IPS-20b (cell line): ENCODE measurements at regions not wholly inside any gene's neighbourhood (a gene's known extent, or its start where the extent isn't known, plus 50 kb on each side); places are given as distances from the start of the nearest gene placed in this dataset.

Experiments used
- H3K27ac ChIP-seq: one replicate; pipeline ENCODE4 v1.5.1; 2013; ENCODE audit warnings: low read length
- H3K27me3 ChIP-seq: 2 replicates; pipeline ENCODE4 v1.6.1; 2013; ENCODE audit warnings: mild to moderate bottlenecking, low read length, inconsistent platforms; ENCODE audit not compliant: insufficient read depth
- H3K36me3 ChIP-seq: 2 replicates; pipeline ENCODE4 v1.6.1; 2013; ENCODE audit warnings: low read depth, mild to moderate bottlenecking, inconsistent platforms, low read length, moderate library complexity; ENCODE audit not compliant: insufficient read depth
- H3K4me1 ChIP-seq: 2 replicates; pipeline ENCODE4 v1.6.1; 2013; ENCODE audit warnings: mild to moderate bottlenecking, control low read depth, inconsistent platforms, low read length, moderate library complexity; ENCODE audit not compliant: insufficient read depth
- H3K4me3 ChIP-seq: 2 replicates; pipeline ENCODE4 v1.5.1; 2013; ENCODE audit warnings: mild to moderate bottlenecking, low read length, inconsistent platforms
- H3K9ac ChIP-seq: 2 replicates; pipeline ENCODE4 v1.6.1; 2013; ENCODE audit warnings: low read depth, mild to moderate bottlenecking, inconsistent platforms, low read length, moderate library complexity
- H3K9me3 ChIP-seq: 2 replicates; pipeline ENCODE4 v1.6.1; 2013; ENCODE audit warnings: mild to moderate bottlenecking, low read depth, low read length, inconsistent platforms; ENCODE audit not compliant: insufficient read depth

DNA sequence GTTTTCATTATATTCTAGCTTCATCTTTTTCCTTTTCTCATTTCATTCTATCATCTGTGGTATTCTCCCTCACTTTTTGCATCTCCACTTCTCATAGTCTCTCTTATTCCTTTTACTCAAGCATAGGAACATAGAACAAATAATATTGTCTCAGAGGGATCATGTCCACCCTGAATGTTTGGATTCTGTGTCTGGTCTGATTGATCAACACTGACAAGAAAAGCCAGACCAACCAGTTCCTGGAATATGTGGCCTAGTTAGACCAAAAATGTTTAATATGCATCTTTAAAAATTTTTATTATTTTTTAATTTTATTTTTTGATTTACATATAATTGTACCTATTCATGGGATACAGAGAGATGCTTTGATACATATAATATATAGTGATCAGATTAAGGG, 212.0 kb upstream of the ALCAM start:
- H3K27ac ChIP-seq: no peak overlapping the region
- no peaks in the 10 kb centered on the region for H3K36me3 ChIP-seq
- peaks cover 32% of the 10 kb centered on the region for H3K4me1 ChIP-seq
- no peak overlapping the region for H3K9ac ChIP-seq
- H3K4me3 ChIP-seq: no peak overlapping the region
- peaks cover under 1% of the 10 kb centered on the region; the same call in 1 of the 2 replicates for H3K9me3 ChIP-seq
- H3K27me3 ChIP-seq: no peaks in the 10 kb centered on the region

DNA sequence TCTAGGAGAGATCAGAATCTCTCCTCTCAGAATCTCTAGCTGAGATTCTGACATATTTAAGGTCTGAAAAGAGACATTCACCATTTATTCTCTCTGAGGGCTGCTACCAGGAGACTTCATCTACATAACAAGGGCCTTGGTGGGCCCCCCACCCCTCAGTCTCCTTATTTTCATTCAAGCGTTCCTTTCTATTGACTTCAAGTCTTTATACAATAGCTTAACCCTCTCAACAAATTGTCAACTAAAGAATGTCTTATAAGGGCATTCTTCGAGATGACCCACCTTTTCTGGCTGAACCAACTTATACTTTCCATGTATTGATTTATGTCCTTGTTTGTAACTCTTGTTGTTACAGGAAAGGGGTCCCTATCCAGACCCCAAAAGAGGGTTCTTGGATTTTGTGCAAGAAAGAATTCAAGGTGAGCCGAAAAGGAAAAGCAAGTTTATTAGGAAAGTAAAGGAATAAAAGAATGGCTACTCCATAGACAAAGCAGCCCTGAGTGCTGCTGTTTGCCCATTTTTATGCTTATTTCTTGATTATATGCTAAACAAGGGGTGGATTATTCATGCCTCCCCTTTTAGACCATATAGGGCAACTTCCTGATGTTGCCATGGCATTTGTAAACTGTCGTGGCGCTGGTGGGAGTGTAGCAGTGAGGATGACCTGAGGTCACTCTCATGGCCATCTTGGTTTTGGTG, 209.5 kb upstream of the ALCAM start:
- Histone ChIP-seq H3K4me3 (no peak overlapping the region), H3K4me1 (peaks cover 32% of the 10 kb centered on the region), H3K9me3 (no peaks in the 10 kb centered on the region), H3K9ac (peak overlapping the region; percentile 25), H3K36me3 (no peaks in the 10 kb centered on the region), H3K27me3 (no peaks in the 10 kb centered on the region), H3K27ac (peak overlapping the region; percentile 10)

DNA sequence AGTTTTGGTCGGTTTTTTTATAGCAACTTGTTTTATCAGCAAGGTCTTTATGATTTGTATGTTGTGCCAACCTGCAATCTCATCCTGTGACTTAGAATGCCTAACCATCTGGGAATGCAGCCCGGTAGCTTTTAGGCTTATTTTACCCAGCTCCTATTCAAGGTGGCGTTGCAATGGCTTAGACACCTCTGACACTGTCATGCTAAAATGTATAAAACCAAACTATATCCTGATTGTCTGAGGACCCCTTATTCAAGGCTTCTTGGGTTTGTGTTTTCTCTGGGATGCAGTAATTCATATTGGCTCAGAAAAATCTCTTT, 209.0 kb upstream of the ALCAM start:
- H3K4me3 ChIP-seq: no peak overlapping the region
- peaks cover 32% of the 10 kb centered on the region for H3K4me1 ChIP-seq
- H3K9me3 ChIP-seq: no peaks in the 10 kb centered on the region
- H3K27me3 ChIP-seq: no peaks in the 10 kb centered on the region
- peak overlapping the region; percentile 10 for H3K27ac ChIP-seq
- H3K36me3 ChIP-seq: no peaks in the 10 kb centered on the region
- peak overlapping the region; percentile 6; the same call in 1 of the 2 replicates for H3K9ac ChIP-seq

DNA sequence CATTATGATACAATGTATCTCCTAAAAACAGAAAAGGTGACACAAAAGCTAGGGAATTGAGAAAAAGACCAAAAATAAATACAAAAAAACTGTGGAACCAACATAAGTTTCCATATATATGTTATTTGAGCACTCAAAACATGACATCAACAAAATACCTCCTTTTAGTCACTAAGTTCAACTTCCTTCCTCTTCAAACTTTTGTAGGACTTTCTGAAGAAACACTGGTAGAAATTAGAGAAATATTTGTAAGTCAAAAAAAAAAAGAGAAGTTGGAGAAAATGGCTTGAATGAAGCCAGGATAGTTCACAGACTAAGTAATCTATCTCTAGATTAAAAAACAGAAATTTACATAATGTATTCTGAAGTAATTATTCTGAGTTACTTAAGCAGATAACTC, 208.4 kb upstream of the ALCAM start:
- Histone ChIP-seq H3K4me3 (no peak overlapping the region), H3K36me3 (no peaks in the 10 kb centered on the region), H3K9ac (peak overlapping the region; percentile 6; the same call in 1 of the 2 replicates), H3K4me1 (peaks cover 32% of the 10 kb centered on the region), H3K27me3 (no peaks in the 10 kb centered on the region), H3K9me3 (no peaks in the 10 kb centered on the region), H3K27ac (peak overlapping the region; percentile 15)

DNA sequence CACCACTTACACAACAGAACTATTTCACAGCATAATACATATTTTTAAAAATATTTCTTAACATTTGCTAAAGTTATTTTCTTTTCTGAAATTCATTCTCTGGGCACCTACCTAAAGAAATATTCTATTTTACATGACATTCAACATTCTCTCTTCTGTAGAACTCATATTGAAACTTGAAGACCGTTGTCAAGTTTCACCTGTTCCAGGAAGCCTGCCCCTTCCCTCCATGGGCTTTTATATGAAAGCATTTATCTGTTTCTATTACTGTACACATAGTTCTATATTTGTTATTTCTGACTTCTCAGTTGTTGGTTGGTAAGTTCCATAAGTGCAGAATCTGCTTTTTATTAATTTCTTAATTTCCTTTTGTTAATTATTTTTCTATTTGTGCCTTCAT, 204.3 kb upstream of the ALCAM start:
- no peaks in the 10 kb centered on the region for H3K9me3 ChIP-seq
- no peak overlapping the region for H3K27ac ChIP-seq
- H3K27me3 ChIP-seq: no peaks in the 10 kb centered on the region
- no peak overlapping the region for H3K9ac ChIP-seq
- no peak overlapping the region for H3K4me3 ChIP-seq
- peaks cover 14% of the 10 kb centered on the region for H3K4me1 ChIP-seq
- H3K36me3 ChIP-seq: no peaks in the 10 kb centered on the region

DNA sequence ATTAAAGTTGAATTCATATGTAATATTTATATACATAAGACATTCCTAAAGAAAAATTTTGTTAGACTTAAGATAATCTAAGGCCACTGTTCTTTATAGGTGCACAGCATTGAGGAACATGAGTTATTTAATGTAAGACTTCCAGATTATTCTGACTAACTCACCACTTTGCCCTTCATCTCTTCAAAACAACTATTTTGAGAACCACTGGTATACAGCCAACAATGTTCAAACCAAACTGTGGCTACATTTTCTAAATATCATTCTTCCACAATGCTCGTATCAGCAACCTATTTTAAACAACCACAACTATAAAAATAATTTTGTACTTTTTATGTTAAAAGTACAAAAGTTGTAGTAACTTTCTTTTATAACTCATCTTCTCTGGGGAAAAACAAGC, 199.8 kb upstream of the ALCAM start:
- H3K4me3 ChIP-seq: no peak overlapping the region
- no peak overlapping the region for H3K27ac ChIP-seq
- H3K36me3 ChIP-seq: no peaks in the 10 kb centered on the region

DNA sequence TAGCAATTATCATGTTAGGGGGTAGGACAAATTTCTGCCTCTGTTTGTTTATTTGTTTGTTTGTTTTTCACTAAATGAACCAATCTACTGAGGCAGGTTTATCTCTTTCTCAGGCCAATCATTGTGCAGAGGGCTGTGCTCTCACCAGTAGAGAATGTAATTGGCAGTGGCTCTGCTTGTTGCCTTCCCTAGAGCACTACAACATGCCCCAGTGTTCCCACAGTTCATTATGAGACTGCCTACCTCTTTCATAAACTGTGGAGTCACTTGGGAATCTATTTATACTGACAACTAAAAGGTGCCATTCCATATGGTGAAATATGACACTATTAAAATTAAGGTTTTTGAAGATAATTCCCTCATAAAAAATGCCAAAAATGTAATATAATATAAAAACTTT, 196.3 kb upstream of the ALCAM start:
- Histone ChIP-seq H3K27me3 (no peaks in the 10 kb centered on the region), H3K36me3 (no peaks in the 10 kb centered on the region), H3K9me3 (no peaks in the 10 kb centered on the region), H3K4me1 (no peaks in the 10 kb centered on the region), H3K27ac (no peak overlapping the region), H3K9ac (no peak overlapping the region), H3K4me3 (no peak overlapping the region)

More for the DNA sequence above, 199.8 kb upstream of the ALCAM start:
- no peaks in the 10 kb centered on the region for H3K27me3 ChIP-seq
- no peaks in the 10 kb centered on the region for H3K9me3 ChIP-seq
- H3K4me1 ChIP-seq: no peaks in the 10 kb centered on the region
- H3K9ac ChIP-seq: no peak overlapping the region

DNA sequence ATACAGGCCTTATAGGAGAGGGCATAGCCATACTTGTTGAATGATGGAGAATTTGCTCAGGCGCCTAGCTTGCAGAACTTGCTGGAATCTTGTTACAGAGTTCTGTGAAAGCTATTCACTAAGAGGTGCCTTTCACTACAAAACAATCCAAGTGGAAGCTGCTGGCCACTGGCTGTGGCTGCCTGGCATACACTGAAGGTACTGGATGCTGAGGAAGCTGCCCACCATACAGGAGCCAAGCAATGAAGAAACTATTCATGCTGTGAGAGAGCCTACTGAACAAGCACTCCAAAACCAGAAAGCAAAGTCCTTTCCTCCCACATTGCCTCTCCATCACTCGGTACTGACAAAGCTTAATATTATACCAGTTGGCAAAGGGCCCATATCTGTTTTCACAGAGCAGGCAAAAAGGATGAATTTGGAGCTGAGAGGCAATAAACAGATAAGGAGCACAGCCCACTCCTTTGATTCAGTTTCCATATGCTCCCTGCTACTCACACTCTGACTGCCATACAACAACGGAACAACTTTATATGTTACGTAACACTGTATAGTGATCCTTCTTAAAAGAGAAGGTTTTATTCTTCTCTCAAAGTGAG, 192.6 kb upstream of the ALCAM start:
- no peak overlapping the region for H3K4me3 ChIP-seq
- H3K9ac ChIP-seq: no peak overlapping the region
- H3K36me3 ChIP-seq: no peaks in the 10 kb centered on the region
- H3K9me3 ChIP-seq: no peaks in the 10 kb centered on the region
- no peak overlapping the region for H3K27ac ChIP-seq
- H3K4me1 ChIP-seq: no peaks in the 10 kb centered on the region
- H3K27me3 ChIP-seq: no peaks in the 10 kb centered on the region

DNA sequence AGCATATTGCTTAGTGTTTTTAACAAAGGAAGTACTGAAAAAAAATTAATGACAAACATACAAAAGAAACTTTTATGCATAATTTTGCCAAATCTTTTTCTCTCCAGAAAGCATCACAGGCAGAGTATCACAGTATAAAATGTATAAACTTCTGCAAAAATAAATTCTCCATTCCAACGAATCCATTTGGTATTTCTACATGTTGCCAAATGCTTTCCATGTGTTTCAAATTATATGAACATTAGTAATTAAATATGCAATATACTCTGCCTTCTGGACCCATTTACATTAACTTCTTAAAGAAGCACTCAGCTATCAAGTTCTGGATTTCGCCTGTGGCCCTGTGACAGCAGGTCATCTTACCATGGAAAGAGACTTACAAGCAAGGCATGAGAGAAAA, 189.1 kb upstream of the ALCAM start:
- Histone ChIP-seq H3K27ac (no peak overlapping the region), H3K9ac (no peak overlapping the region), H3K36me3 (no peaks in the 10 kb centered on the region), H3K9me3 (no peaks in the 10 kb centered on the region), H3K4me3 (no peak overlapping the region), H3K27me3 (no peaks in the 10 kb centered on the region), H3K4me1 (no peaks in the 10 kb centered on the region)

DNA sequence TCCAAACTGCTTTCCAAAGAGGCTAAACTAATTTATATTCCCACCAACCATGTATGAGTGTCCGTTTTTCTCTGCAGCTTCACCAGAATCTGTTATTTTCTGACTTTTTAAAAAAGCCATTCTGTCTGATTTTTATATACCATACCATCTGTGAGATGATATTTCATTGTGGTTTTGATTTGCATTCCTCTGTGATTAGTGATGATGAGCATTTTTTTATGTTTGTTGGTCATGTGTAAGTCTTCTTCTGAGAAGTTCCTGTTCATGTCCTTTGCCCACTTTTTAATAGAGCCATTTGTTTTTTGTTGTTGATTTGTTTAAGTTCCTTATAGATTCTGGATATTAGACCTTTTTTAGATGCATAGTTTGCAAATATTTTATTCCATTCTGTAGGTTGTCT, 179.4 kb upstream of the ALCAM start:
- H3K27me3 ChIP-seq: no peaks in the 10 kb centered on the region
- no peak overlapping the region for H3K4me3 ChIP-seq
- no peaks in the 10 kb centered on the region for H3K4me1 ChIP-seq
- H3K36me3 ChIP-seq: no peaks in the 10 kb centered on the region
- 0 out of 2 replicates have a peak, but pooled peaks cover 11% of the 10 kb centered on the region for H3K9me3 ChIP-seq
- H3K9ac ChIP-seq: no peak overlapping the region
- H3K27ac ChIP-seq: no peak overlapping the region

DNA sequence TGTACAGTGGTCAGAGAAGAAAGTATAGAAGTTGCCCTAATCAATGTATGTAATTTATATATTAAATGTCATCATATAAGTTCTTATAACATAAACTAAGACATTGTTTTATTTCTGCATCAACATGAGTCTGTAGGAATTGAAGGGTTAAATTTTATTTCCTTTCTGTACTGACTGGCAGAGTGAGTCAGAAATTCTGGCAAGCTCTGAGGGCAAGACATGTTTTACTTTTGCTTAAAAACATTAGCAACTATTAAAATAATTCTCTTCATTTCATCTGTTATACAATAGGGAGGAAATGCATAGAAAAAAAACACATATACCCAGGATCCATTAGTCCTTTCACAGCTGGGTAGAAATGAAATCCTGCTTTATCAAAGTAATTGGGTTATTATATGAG, 171.4 kb upstream of the ALCAM start:
- H3K27ac ChIP-seq: no peak overlapping the region
- H3K27me3 ChIP-seq: no peaks in the 10 kb centered on the region
- no peaks in the 10 kb centered on the region for H3K9me3 ChIP-seq
- H3K36me3 ChIP-seq: no peaks in the 10 kb centered on the region
- H3K9ac ChIP-seq: no peak overlapping the region
- H3K4me3 ChIP-seq: no peak overlapping the region
- H3K4me1 ChIP-seq: peaks cover 10% of the 10 kb centered on the region

DNA sequence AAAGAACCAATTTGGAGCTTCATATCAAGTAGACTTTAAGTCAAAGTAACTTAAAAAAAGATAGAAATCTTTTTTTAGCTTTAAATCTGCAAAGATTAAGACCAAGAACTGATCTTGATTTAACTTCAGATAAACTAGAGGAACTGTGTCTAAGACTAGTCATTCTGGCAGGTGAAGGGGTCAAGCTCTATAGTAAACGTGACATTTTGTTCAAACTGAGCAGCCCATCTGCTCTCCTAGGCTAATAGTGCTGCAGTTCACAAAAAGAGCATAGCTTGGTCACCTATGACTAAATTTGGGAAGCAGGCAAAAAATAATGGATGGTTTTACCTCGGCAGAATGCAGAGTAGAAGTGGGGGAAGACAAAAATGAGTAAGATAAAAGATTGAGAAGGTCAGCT, 168.8 kb upstream of the ALCAM start:
- no peaks in the 10 kb centered on the region for H3K36me3 ChIP-seq
- H3K4me3 ChIP-seq: no peak overlapping the region
- no peaks in the 10 kb centered on the region for H3K9me3 ChIP-seq
- no peak overlapping the region for H3K9ac ChIP-seq
- H3K27ac ChIP-seq: no peak overlapping the region
- no peaks in the 10 kb centered on the region for H3K27me3 ChIP-seq
- H3K4me1 ChIP-seq: peaks cover 10% of the 10 kb centered on the region
